ENCODE measurements at regions not wholly inside any gene's neighbourhood (a gene's known extent, or its start where the extent isn't known, plus 50 kb on each side); places are given as distances from the start of the nearest gene placed in this dataset.

GRCh38 chr2:157105372-157105771 lies 152.1 kb upstream of the GALNT5 start (continued):
- no peak for TF ChIP-seq IRF1 (CRISPR knock-in tag; IDR thresholded peaks at IDR 0.05)

- Mint-ChIP-seq H3K4me1 (no peaks in the 10 kb centered on the region), H3K36me3 (no peaks in the 10 kb centered on the region), H3K27ac (no peak overlapping the region), H3K4me3 (no peak overlapping the region), H3K27me3 (ENCODE audit: low read depth) (no peaks in the 10 kb centered on the region), H3K9me3 (peaks cover 14% of the 10 kb centered on the region)
- TF ChIP-seq ZMAT4 (CRISPR knock-in tag; IDR thresholded peaks at IDR 0.05): no peak
- TF ChIP-seq NR1H2 (CRISPR knock-in tag; IDR thresholded peaks at IDR 0.05): no peak
- no peak for TF ChIP-seq TCF7 (CRISPR knock-in tag; IDR thresholded peaks at IDR 0.05; ENCODE audit: low read depth)
- no peak for TF ChIP-seq EMX1 (CRISPR knock-in tag; IDR thresholded peaks at IDR 0.05)
- TF ChIP-seq IRF2 (CRISPR knock-in tag; IDR thresholded peaks at IDR 0.05; ENCODE audit: borderline replicate concordance, low read depth): no peak
- TF ChIP-seq NFYB (CRISPR knock-in tag; conservative IDR thresholded peaks at IDR 0.05; ENCODE audit: low read depth): no peak
- no peak for TF ChIP-seq E2F5 (CRISPR knock-in tag; IDR thresholded peaks at IDR 0.05)
- TF ChIP-seq MLX (CRISPR knock-in tag; IDR thresholded peaks at IDR 0.05): no peak
- TF ChIP-seq NR2C2 (CRISPR knock-in tag; IDR thresholded peaks at IDR 0.05): no peak
- TF ChIP-seq ZBTB21 (CRISPR knock-in tag; IDR thresholded peaks at IDR 0.05; ENCODE audit: borderline replicate concordance): no peak
- TF ChIP-seq RELA (CRISPR knock-in tag; IDR thresholded peaks at IDR 0.05; ENCODE audit: borderline replicate concordance): no peak
- no peak for TF ChIP-seq MXD4 (CRISPR knock-in tag; IDR thresholded peaks at IDR 0.05; ENCODE audit: borderline replicate concordance)
- no peak for TF ChIP-seq ATF2 (CRISPR knock-in tag; IDR thresholded peaks at IDR 0.05; ENCODE audit: borderline replicate concordance, low read depth)
- POLR2A ChIA-PET: no interaction called here
- no peak for ATAC-seq
- no peak for DNase-seq (ENCODE audit: low spot score)
- CTCF ChIA-PET: no interaction called here
Measured at GRCh38 chr2:157106950-157107349, 150.6 kb upstream of the GALNT5 start.

GRCh38 chr2:157107460-157107859 lies 150.0 kb upstream of the GALNT5 start:
- peaks cover 13% of the 10 kb centered on the region for H3K9me3 Mint-ChIP-seq
- no peaks in the 10 kb centered on the region for H3K27me3 Mint-ChIP-seq (ENCODE audit: low read depth)
- no peak for DNase-seq (ENCODE audit: low spot score)
- ChIA-PET POLR2A (no interaction called here), CTCF (no interaction called here)
- ATAC-seq: no peak
- no peaks in the 10 kb centered on the region for H3K36me3 Mint-ChIP-seq
- H3K27ac Mint-ChIP-seq: no peak overlapping the region
- H3K4me1 Mint-ChIP-seq: no peaks in the 10 kb centered on the region
- H3K4me3 Mint-ChIP-seq: no peak overlapping the region
- TF ChIP-seq RORB (CRISPR knock-in tag; IDR thresholded peaks at IDR 0.05) (no peak), ZNF423 (CRISPR knock-in tag; IDR thresholded peaks at IDR 0.05) (no peak), FOXP4 (CRISPR knock-in tag; IDR thresholded peaks at IDR 0.05) (no peak), ZNF281 (CRISPR knock-in tag; IDR thresholded peaks at IDR 0.05) (no peak), NR1H2 (CRISPR knock-in tag; IDR thresholded peaks at IDR 0.05) (no peak), MLX (CRISPR knock-in tag; IDR thresholded peaks at IDR 0.05) (no peak), CREB1 (CRISPR knock-in tag; IDR thresholded peaks at IDR 0.05) (no peak), CREM (CRISPR knock-in tag; IDR thresholded peaks at IDR 0.05) (no peak), MAX (CRISPR knock-in tag; IDR thresholded peaks at IDR 0.05) (no peak), SOX15 (CRISPR knock-in tag; IDR thresholded peaks at IDR 0.05) (no peak), MYBL2 (CRISPR knock-in tag; IDR thresholded peaks at IDR 0.05) (no peak), ZNF317 (CRISPR knock-in tag; IDR thresholded peaks at IDR 0.05; ENCODE audit: borderline replicate concordance, low read depth) (no peak), JAZF1 (CRISPR knock-in tag; IDR thresholded peaks at IDR 0.05) (no peak), OVOL2 (CRISPR knock-in tag; IDR thresholded peaks at IDR 0.05; ENCODE audit: borderline replicate concordance) (no peak)
